Panc1 (cell line): ENCODE measurements at regions not wholly inside any gene's neighbourhood (a gene's known extent, or its start where the extent isn't known, plus 50 kb on each side); places are given as distances from the start of the nearest gene placed in this dataset.

Experiments used
- ATAC-seq: fragments of 200-7000 bp; cut with Tn5 transposase; 2 replicates; pipeline ENCODE4 v1.9.1; 2020; ENCODE audit warnings: mild to moderate bottlenecking, moderate library complexity
- BruUV-seq: library from RNA; stranded (reverse); fragments of 400-500 nt; replicated peaks from 2 replicates; lab custom pipeline; 2021; lab: Mats Ljungman, UMichigan
- CTCF ChIA-PET: fragments of 300-600 bp; sonication (Branson Sonifier 250); formaldehyde crosslinking; loops from one replicate; lab custom pipeline; 2022; ENCODE audit warnings: antibody characterized with exemption; lab: Charles Lee
- POLR2A ChIA-PET: fragments of 300-600 bp; sonication (Branson Sonifier 250); formaldehyde crosslinking; loops from one replicate; lab custom pipeline; 2022; ENCODE audit warnings: antibody characterized with exemption; lab: Charles Lee
- DNase-seq: peaks from one replicate; pipeline ENCODE4 v3.0.0-alpha.2; 2010; ENCODE audit warnings: low read depth, low spot score
- H3K27ac ChIP-seq: 2 replicates; pipeline ENCODE4 v1.5.1; 2011; ENCODE audit warnings: mild to moderate bottlenecking, low read length, inconsistent platforms
- H3K27me3 ChIP-seq: fragments of 200-500 bp; sonication (Bioruptor generic); 2 replicates; pipeline ENCODE4 v1.6.0; 2014; ENCODE audit warnings: low read length, inconsistent platforms; ENCODE audit not compliant: control insufficient read depth, insufficient read depth
- H3K36me3 ChIP-seq: fragments of 200-500 bp; sonication (Bioruptor generic); 2 replicates; pipeline ENCODE4 v1.5.1; 2014; ENCODE audit warnings: inconsistent platforms, mild to moderate bottlenecking, low read length, moderate library complexity; ENCODE audit not compliant: control insufficient read depth, insufficient read depth
- H3K4me1 ChIP-seq: 2 replicates; pipeline ENCODE4 v1.5.1; 2011; ENCODE audit warnings: inconsistent platforms, mild to moderate bottlenecking, low read length, moderate library complexity; ENCODE audit not compliant: control insufficient read depth, insufficient read depth
- H3K4me3 ChIP-seq, 2 experiments: 2 replicates each; pipeline ENCODE4 v1.5.1; 2011 to 2012; ENCODE audit warnings: low read depth in 2 of 2, low read length in 2 of 2, mild to moderate bottlenecking in 2 of 2, inconsistent platforms in 1 of 2, moderate library complexity in 1 of 2
- H3K9me3 ChIP-seq: fragments of 200-500 bp; sonication (Bioruptor generic); 2 replicates; pipeline ENCODE4 v1.5.1; 2014; ENCODE audit warnings: low read depth, mild to moderate bottlenecking, inconsistent platforms, low read length, moderate library complexity; ENCODE audit not compliant: control insufficient read depth, insufficient read depth
- CTCF ChIP-seq: fragments of 450-650 bp; IDR thresholded peaks from 2 replicates; pipeline ENCODE4 v1.5.1; 2017; ENCODE audit warnings: mild to moderate bottlenecking
- POLR2AphosphoS5 ChIP-seq: IDR thresholded peaks from 2 replicates; pipeline ENCODE4 v1.6.1; 2012; ENCODE audit warnings: mild to moderate bottlenecking, low read depth, low read length, moderate library complexity
- REST ChIP-seq, 2 experiments: IDR thresholded peaks; 2 replicates each; pipeline ENCODE4 v1.6.1; 2011 to 2012; ENCODE audit warnings: low read depth in 2 of 2, control low read depth in 1 of 2, low read length in 1 of 2, mild to moderate bottlenecking in 1 of 2, moderate library complexity in 1 of 2; ENCODE audit not compliant: insufficient read depth in 1 of 2
- SIN3A ChIP-seq: IDR thresholded peaks from 2 replicates; pipeline ENCODE4 v1.6.1; 2012; ENCODE audit warnings: low read depth, mild to moderate bottlenecking, low read length, moderate library complexity, borderline replicate concordance; ENCODE audit not compliant: insufficient read depth
- TCF7L2 ChIP-seq: IDR thresholded peaks from 2 replicates; pipeline ENCODE4 v1.6.1; 2011; ENCODE audit warnings: mild to moderate bottlenecking, low read depth, low read length, inconsistent platforms
- in situ Hi-C: cut with HindIII; loops from 2 replicates; pipeline ENCODE4 v1.10.0; 2016; ENCODE audit warnings: low sequenced_read_pairs, low pct_unique_long_range_greater_than_20kb
- intact Hi-C: fragments of 100-400 bp; cut with micrococcal nuclease; formaldehyde crosslinking; loops from one replicate; pipeline ENCODE4 v1.10.0; 2022; ENCODE audit not compliant: unreplicated experiment

GRCh38 chr17:72376526-72377345 is 255.9 kb downstream of the SOX9 start:
- intact Hi-C loops (no loop called here), in situ Hi-C loops (no loop called here)
- ChIA-PET CTCF (no interaction called here), POLR2A (interaction anchor here (0.6 kb wide), 1 partner anchor 484 kb away, joined by 3 read pairs; no protein-coding TSS in a partner anchor)
- Histone ChIP-seq H3K27ac (no peak overlapping the region), H3K9me3 (no peaks in the 10 kb centered on the region), H3K27me3 (no peaks in the 10 kb centered on the region), H3K4me3 (no peak overlapping the region), H3K4me1 (no peaks in the 10 kb centered on the region; the same call in 1 of the 2 replicates), H3K36me3 (no peaks in the 10 kb centered on the region)
- no peak for DNase-seq
- no TSS peak for BruUV-seq
- no peak for ATAC-seq
- TF ChIP-seq REST (IDR thresholded peaks at IDR 0.05; ENCODE audit: insufficient read depth in 1 of 2, low read depth in 2 of 2, low read length in 1 of 2), result no peak

- no peak overlapping the region for H3K4me3 ChIP-seq
- H3K4me1 ChIP-seq, result peaks cover 3% of the 10 kb centered on the region; the same call in 1 of the 2 replicates
- DNase-seq (no peak), ATAC-seq (no peak)
- BruUV-seq, result no TSS peak
- no peak for TF ChIP-seq SIN3A
- H3K27me3 ChIP-seq, result no peaks in the 10 kb centered on the region
- POLR2A ChIA-PET, result no interaction called here
- no peaks in the 10 kb centered on the region for H3K36me3 ChIP-seq
- H3K27ac ChIP-seq, result no peak overlapping the region
- intact Hi-C loops (no loop called here), in situ Hi-C loops (no loop called here)
- no peaks in the 10 kb centered on the region for H3K9me3 ChIP-seq
- CTCF ChIA-PET, result interaction anchor here (0.7 kb wide), 1 partner anchor 182 kb away, joined by 5 read pairs; no protein-coding TSS in a partner anchor
Measured at GRCh38 chr17:72378414-72379390, 257.9 kb downstream of the SOX9 start.

- no peaks in the 10 kb centered on the region for H3K36me3 ChIP-seq
- in situ Hi-C loops (no loop called here), intact Hi-C loops (no loop called here)
- TF ChIP-seq CTCF (no peak), POLR2AphosphoS5 (no peak), SIN3A (no peak), REST (IDR thresholded peaks at IDR 0.05; ENCODE audit: insufficient read depth in 1 of 2, low read depth in 2 of 2, low read length in 1 of 2) (no peak), TCF7L2 (no peak)
- H3K4me3 ChIP-seq, result no peak overlapping the region
- POLR2A ChIA-PET, result no interaction called here
- ATAC-seq, result no peak
- no peak for DNase-seq
- no peaks in the 10 kb centered on the region for H3K27me3 ChIP-seq
- BruUV-seq, result no TSS peak
- CTCF ChIA-PET, result interaction anchor here (0.7 kb wide), 1 partner anchor 181 kb away, joined by 5 read pairs; no protein-coding TSS in a partner anchor
- H3K27ac ChIP-seq, result no peak overlapping the region
- H3K4me1 ChIP-seq, result 0 out of 2 replicates have a peak, but pooled peaks cover 3% of the 10 kb centered on the region
- no peaks in the 10 kb centered on the region for H3K9me3 ChIP-seq
Measured at GRCh38 chr17:72379516-72379915, 258.7 kb downstream of the SOX9 start.
